Heart right ventricle (tissue), 16 donors: ENCODE measurements at regions not wholly inside any gene's neighbourhood (a gene's known extent, or its start where the extent isn't known, plus 50 kb on each side); places are given as distances from the start of the nearest gene placed in this dataset.

Source experiments
- ATAC-seq, 8 donors: fragments of 200-7000 bp; cut with Tn5 transposase; one replicate each; pipeline ENCODE4 v1.9.1; 2020; ENCODE audit warnings: mild to moderate bottlenecking in 8 of 8, moderate library complexity in 8 of 8, moderate number of reproducible peaks in 1 of 8
- DNase-seq, 2 donors: peaks; one replicate each; pipeline ENCODE4 v3.0.0-alpha.2; 2020
- H3K27ac ChIP-seq, 10 donors: fragments of 200-600 bp; sonication (generic) in 2 of 10; one replicate each; pipeline versions ENCODE4 v1.5.0 to v1.8.0; 2020 to 2022; ENCODE audit warnings: mild to moderate bottlenecking in 3 of 10
- H3K27me3 ChIP-seq, 7 donors: fragments of 200-600 bp; one replicate each; pipeline ENCODE4 v1.8.0; 2021 to 2022; ENCODE audit warnings: mild to moderate bottlenecking in 2 of 7
- H3K36me3 ChIP-seq, 9 donors: fragments of 200-600 bp; sonication (generic) in 1 of 9; one replicate each; pipeline versions ENCODE4 v1.5.0 to v1.8.0; 2020 to 2022; ENCODE audit warnings: mild to moderate bottlenecking in 2 of 9
- H3K4me1 ChIP-seq, 9 donors: fragments of 200-600 bp; sonication (generic) in 1 of 9; one replicate each; pipeline versions ENCODE4 v1.5.0 to v1.8.0; 2020 to 2022; ENCODE audit warnings: mild to moderate bottlenecking in 4 of 9
- H3K4me3 ChIP-seq, 10 donors: fragments of 200-600 bp; sonication (generic) in 2 of 10; one replicate each; pipeline versions ENCODE4 v1.5.0 to v1.8.0; 2020 to 2022; ENCODE audit warnings: mild to moderate bottlenecking in 7 of 10, moderate library complexity in 2 of 10
- H3K9me3 ChIP-seq, 11 donors: fragments of 200-600 bp in 10 of 11; sonication (generic) in 2 of 11; one replicate each; pipeline versions ENCODE4 v1.5.0 to v1.8.0; 2013 to 2022; ENCODE audit warnings: mild to moderate bottlenecking in 2 of 11, control low read depth in 1 of 11, moderate library complexity in 1 of 11
- CTCF ChIP-seq, 9 donors: fragments of 200-600 bp; sonication (generic) in 2 of 9; IDR thresholded peaks; one replicate each; pipeline versions ENCODE4 v1.5.0 to v1.8.0; 2021 to 2022; ENCODE audit warnings: antibody characterized with exemption in 9 of 9, mild to moderate bottlenecking in 5 of 9, moderate library complexity in 1 of 9
- WGBS, 2 donors: extraction: QIAGEN DNeasy Blood & Tissue Kit; methylation state at CpG; one replicate each; pipeline ENCODE4 v1.1.7; 2013; ENCODE audit warnings: inconsistent platforms in 1 of 2; 5-methylcytosine and 5-hydroxymethylcytosine counted together
- intact Hi-C, 10 donors: fragments of 100-400 bp; cut with DNase I; formaldehyde crosslinking; loops; one replicate each; pipeline versions ENCODE4 v1.11.1 to v1.14.2; 2022
- donor health status: Arrhythmogenic right ventricular cardiomyopathy.
- donor health status: ischemic (EF 13 %, LVEDD 7.1; RV severe dilation, severe dysfunction).
- donor health status: healthy with polysubstance abuse.
- donor health status: DM: no; HTN: yes; CAD: no.
- donor health status: DM: no; HTN: no; CAD: no.
- donor health status: ischemic (EF 25% LVEDD 6.9; RV normal size, moderate dysfunction).
- donor health status: ischemic (EF 25% LVEDD 5.7; RV mildly dilated, moderate dysfunction).
- donor health status: healthy.
- donor health status: DM: yes; HTN: yes; CAD: no.
- donor health status: Ischemic cardiomyopathy.
- donor health status: ischemic (EF 35%, LVEDD 5.7; RV mildly dilated, moderate dysfunction).
- donor health status: nonischemic (EF 11% LVEDD 7.7; RV severe dilation, severe dysfunction).
- donor health status: DM: yes; HTN: yes; CAD: no.
- donor health status: PGD.
- donor health status: ischemic (EF 29% LVEDD 5.4; RV normal size, mild dysfunction).
- donor health status: nonischemic (EF 23%, LVEDD 6.1; RV moderate dilation, normal function).

GRCh38 chr17:79291391-79291790 is 216.8 kb downstream of the ENGASE start:
- TF ChIP-seq CTCF (IDR thresholded peaks at IDR 0.05): no peak
- no peaks in the 10 kb centered on the region for H3K36me3 ChIP-seq
- no peaks in the 10 kb centered on the region for H3K4me1 ChIP-seq
- no peaks in the 10 kb centered on the region for H3K9me3 ChIP-seq
- peaks cover 0 to 58% (median 49%) of the 10 kb centered on the region in 7 donors for H3K27me3 ChIP-seq
- intact Hi-C loops: no loop called here
- DNase-seq: no peak
- WGBS, 2 donors: 47 to 68% methylated on average over 3 of the region's 3 CpGs
- ATAC-seq: no peak
- H3K4me3 ChIP-seq: no peak overlapping the region
- H3K27ac ChIP-seq: no peak overlapping the region

- DNase-seq: no peak
- no peaks in the 10 kb centered on the region for H3K36me3 ChIP-seq
- peaks cover 0 to 64% (median 56%) of the 10 kb centered on the region in 7 donors for H3K27me3 ChIP-seq
- H3K4me1 ChIP-seq: no peaks in the 10 kb centered on the region
- intact Hi-C loops: no loop called here
- H3K9me3 ChIP-seq: no peaks in the 10 kb centered on the region
- 54 to 58% methylated on average over 4 of the region's 4 CpGs for WGBS, 2 donors
- H3K27ac ChIP-seq: no peak overlapping the region
- no peak for TF ChIP-seq CTCF (IDR thresholded peaks at IDR 0.05)
- peak in 2 of 8 donors; percentile 49 to 59 for ATAC-seq
- H3K4me3 ChIP-seq: no peak overlapping the region
These were observed 216.1 kb downstream of the ENGASE start for GRCh38 chr17:79290726-79291125.

- TF ChIP-seq CTCF (IDR thresholded peaks at IDR 0.05): no peak
- no peak for DNase-seq
- no peak for ATAC-seq
- peaks cover 0 to 73% (median 59%) of the 10 kb centered on the region in 7 donors for H3K27me3 ChIP-seq
- 62 to 68% methylated on average over 9 of the region's 9 CpGs for WGBS, 2 donors
- H3K4me3 ChIP-seq: no peak overlapping the region
- H3K36me3 ChIP-seq: no peaks in the 10 kb centered on the region
- H3K4me1 ChIP-seq: no peaks in the 10 kb centered on the region
- H3K9me3 ChIP-seq: no peaks in the 10 kb centered on the region
- no peak overlapping the region for H3K27ac ChIP-seq
- intact Hi-C loops: no loop called here
These were observed 214.3 kb downstream of the ENGASE start for GRCh38 chr17:79288950-79289349.

GRCh38 chr17:79286440-79286839 is 211.8 kb downstream of the ENGASE start:
- Histone ChIP-seq H3K36me3 (no peaks in the 10 kb centered on the region), H3K27me3 (peaks cover 0 to 82% (median 61%) of the 10 kb centered on the region in 7 donors), H3K4me3 (no peak overlapping the region), H3K4me1 (no peaks in the 10 kb centered on the region), H3K9me3 (no peaks in the 10 kb centered on the region), H3K27ac (no peak overlapping the region)
- intact Hi-C loops: no loop called here
- no peak for TF ChIP-seq CTCF (IDR thresholded peaks at IDR 0.05)
- DNase-seq (no peak), ATAC-seq (no peak)
- WGBS, 2 donors: 15% methylated on average over 10 of the region's 10 CpGs
